GM13976 (cell line): ENCODE measurements at regions not wholly inside any gene's neighbourhood (a gene's known extent, or its start where the extent isn't known, plus 50 kb on each side); places are given as distances from the start of the nearest gene placed in this dataset.
"Not testable (repeated sequence)": the region's sequence is repeated elsewhere in the genome, so short reads cannot be mapped to it uniquely, and the experiment has no call there.

ENCODE experiments used
- DNase-seq: peaks from one replicate; pipeline ENCODE4 v3.0.0; 2012; ENCODE audit warnings: low spot score
- in situ Hi-C: fragments of 300-500 bp; cut with MboI; formaldehyde crosslinking; loops from one replicate; pipeline ENCODE4 v1.12.0; 2022; ENCODE audit warnings: low sequenced_read_pairs, mixed read lengths, inconsistent platforms; ENCODE audit not compliant: unreplicated experiment

- DNase-seq, in situ Hi-C loops: not testable (repeated sequence)
Measured at GRCh38 chr3:195958736-195959135, 50.4 kb upstream of the TNK2 start.
